Muscle of leg (tissue), 3 donors: ENCODE measurements at regions not wholly inside any gene's neighbourhood (a gene's known extent, or its start where the extent isn't known, plus 50 kb on each side); places are given as distances from the start of the nearest gene placed in this dataset.
A peak's percentile ranks its signal among the peaks of the same experiment; 100 is the strongest.

Experiments used
- DNase-seq: peaks from one replicate; pipeline ENCODE4 v3.0.0; 2013
- H3K27ac ChIP-seq: one replicate; pipeline ENCODE4 v1.5.1; 2013; ENCODE audit warnings: mild to moderate bottlenecking, low read length, control low read depth
- H3K27me3 ChIP-seq: one replicate; pipeline ENCODE4 v1.6.1; 2013; ENCODE audit warnings: low read length; ENCODE audit not compliant: control insufficient read depth, insufficient read depth
- H3K36me3 ChIP-seq: one replicate; pipeline ENCODE4 v1.6.1; 2013; ENCODE audit warnings: low read length; ENCODE audit not compliant: control insufficient read depth, insufficient read depth
- H3K4me1 ChIP-seq: one replicate; pipeline ENCODE4 v1.6.1; 2013; ENCODE audit warnings: low read length; ENCODE audit not compliant: control insufficient read depth, insufficient read depth
- H3K4me3 ChIP-seq: one replicate; pipeline ENCODE4 v1.5.1; 2013; ENCODE audit warnings: low read length, control low read depth
- H3K9me3 ChIP-seq: replicated peaks from 2 replicates; pipeline ENCODE4 v1.6.1; 2013; ENCODE audit warnings: low read depth, low read length; ENCODE audit not compliant: control insufficient read depth
- WGBS: methylation state at CpG from one replicate; pipeline ENCODE4 v1.1.5; 2013; ENCODE audit warnings: missing lambda C conversion rate; ENCODE audit not compliant: insufficient coverage; 5-methylcytosine and 5-hydroxymethylcytosine counted together

DNA sequence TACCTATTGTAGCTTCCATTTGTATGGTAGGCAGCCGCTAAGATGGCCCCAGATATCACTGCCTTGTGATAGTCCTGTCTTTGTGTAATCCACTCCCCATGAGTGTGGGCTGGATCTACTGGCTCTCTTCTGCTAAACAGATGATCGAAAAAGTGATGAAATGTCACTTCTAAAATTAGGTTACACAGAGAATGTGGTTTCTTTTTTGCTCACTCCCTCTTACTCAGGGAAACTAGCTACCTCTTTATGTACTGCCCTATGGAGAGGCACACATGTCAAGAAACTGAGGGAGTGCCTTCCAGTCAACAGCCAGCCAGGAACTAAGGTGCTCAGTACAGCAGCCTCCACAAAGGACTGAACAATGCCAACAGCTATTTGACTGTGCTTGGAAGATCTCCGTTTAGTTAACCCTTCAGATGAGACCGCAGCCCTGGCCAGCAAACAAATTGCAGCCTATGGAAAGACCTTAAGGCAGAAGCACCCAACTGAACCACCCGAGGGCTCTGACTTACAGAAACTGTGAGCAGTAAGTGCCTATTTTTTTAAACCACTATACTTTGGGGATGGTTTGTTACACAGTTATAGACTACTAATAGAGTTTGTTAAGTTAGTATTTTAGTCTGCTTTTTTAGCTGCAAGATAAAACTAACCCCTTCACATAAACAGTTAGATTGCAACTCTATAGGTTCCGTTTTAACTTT, 113.2 kb upstream of the MAF start:
- no peak overlapping the region for H3K27ac ChIP-seq
- H3K4me1 ChIP-seq = peaks cover 7% of the 10 kb centered on the region
- no peaks in the 10 kb centered on the region for H3K9me3 ChIP-seq
- DNase-seq = no peak
- no peak overlapping the region for H3K4me3 ChIP-seq
- H3K27me3 ChIP-seq = no peaks in the 10 kb centered on the region
- H3K36me3 ChIP-seq = no peaks in the 10 kb centered on the region
- 100% methylated on average over 1 of the region's 6 CpGs for WGBS

DNA sequence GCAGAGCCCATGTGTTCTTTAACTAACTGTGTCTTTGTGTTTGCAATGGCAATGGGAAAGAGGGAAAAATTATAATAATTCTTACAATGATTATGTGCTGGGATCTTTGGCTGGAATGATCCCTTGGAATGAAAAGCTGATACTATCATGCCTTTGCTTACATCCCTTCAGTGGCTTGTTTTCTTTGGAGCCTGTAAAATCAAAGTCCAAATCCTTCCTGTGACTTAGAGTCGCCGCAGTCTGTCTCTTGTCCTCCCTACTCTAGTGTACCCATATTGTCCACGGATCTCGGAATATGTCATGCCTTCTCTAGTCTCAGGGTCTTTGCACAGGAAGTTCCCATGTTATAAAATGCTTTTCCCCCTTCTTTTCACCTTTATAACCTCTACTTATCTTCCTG, 111.7 kb upstream of the MAF start:
- H3K27ac ChIP-seq = no peak overlapping the region
- no peaks in the 10 kb centered on the region for H3K9me3 ChIP-seq
- no peaks in the 10 kb centered on the region for H3K27me3 ChIP-seq
- H3K4me1 ChIP-seq = peaks cover 1% of the 10 kb centered on the region
- no peak overlapping the region for H3K4me3 ChIP-seq
- no peak for DNase-seq
- H3K36me3 ChIP-seq = no peaks in the 10 kb centered on the region
- 98% methylated on average over 4 of the region's 4 CpGs for WGBS

DNA sequence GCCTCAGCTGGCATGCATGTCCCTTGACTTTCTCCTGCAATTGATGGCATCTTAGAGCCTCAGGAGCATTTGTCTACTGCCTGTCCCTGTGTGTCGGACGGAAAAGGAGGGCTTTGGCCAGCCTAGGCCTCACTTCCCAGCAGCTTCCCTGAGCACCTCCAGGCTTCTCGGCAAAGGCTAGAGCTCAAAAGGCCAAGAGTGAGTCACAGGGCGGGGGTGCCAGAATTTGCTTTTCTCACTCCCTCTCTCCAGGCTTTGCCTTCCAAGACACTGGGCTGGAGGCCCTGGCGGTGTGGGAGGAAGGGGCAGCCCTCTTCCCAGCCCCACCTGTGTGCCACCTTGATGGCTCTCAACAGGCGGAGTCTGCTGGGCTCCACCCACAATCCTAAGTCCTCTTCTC, 107.3 kb upstream of the MAF start:
- Histone ChIP-seq H3K27ac (peak overlapping the region; percentile 43), H3K4me1 (no peaks in the 10 kb centered on the region), H3K36me3 (no peaks in the 10 kb centered on the region), H3K9me3 (no peaks in the 10 kb centered on the region), H3K27me3 (no peaks in the 10 kb centered on the region), H3K4me3 (no peak overlapping the region)
- 55% methylated on average over 4 of the region's 6 CpGs for WGBS
- DNase-seq = peak; percentile 80

DNA sequence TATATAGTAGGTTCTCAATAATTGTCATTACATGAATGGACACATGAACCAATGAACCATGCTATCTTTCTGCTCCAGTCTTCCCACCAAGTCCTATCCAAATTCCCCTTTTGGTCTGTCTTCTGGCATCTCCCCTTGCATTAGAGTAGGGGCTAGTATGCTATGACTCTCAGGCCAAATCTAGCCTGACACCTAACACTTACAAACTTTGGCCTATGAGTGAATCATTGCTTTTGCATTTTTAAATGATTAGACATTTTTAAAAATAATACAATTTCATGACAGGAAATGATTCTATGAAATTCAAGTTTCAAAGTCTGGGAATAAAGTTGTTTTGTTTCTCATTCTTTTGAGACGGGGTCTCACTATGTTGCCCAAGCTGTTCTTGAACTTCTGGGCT, 102.5 kb upstream of the MAF start:
- H3K4me1 ChIP-seq = peaks cover 5% of the 10 kb centered on the region
- H3K9me3 ChIP-seq = peaks cover 2% of the 10 kb centered on the region
- H3K4me3 ChIP-seq = no peak overlapping the region
- no peak for DNase-seq
- WGBS = 100% methylated on average over 1 of the region's 1 CpG
- H3K27me3 ChIP-seq = no peaks in the 10 kb centered on the region
- no peaks in the 10 kb centered on the region for H3K36me3 ChIP-seq
- H3K27ac ChIP-seq = no peak overlapping the region

DNA sequence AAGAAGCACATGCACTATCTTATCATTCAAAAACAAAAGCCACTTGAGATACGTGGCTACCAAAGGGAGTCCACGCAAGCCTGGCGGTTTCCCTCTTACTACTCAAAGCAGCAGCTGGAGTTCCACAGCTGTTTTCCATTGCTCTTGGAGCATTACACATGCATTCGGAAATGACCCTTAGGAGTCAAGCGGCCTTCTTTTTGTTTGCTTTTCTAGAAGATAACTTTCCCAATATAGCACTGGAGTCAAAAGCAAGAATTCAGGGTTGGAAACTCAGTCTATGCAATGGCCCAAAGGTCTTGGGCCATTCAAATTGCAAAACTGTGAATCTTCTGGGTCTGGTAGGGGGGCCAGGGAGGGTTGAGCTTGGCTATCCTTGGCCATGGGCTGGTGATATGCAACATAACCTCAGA, 97.8 kb upstream of the MAF start:
- no peak overlapping the region for H3K4me3 ChIP-seq
- H3K27ac ChIP-seq = peak overlapping the region; percentile 72
- no peaks in the 10 kb centered on the region for H3K36me3 ChIP-seq
- H3K27me3 ChIP-seq = no peaks in the 10 kb centered on the region
- DNase-seq = peak; percentile 93
- peaks cover 4% of the 10 kb centered on the region for H3K9me3 ChIP-seq
- peaks cover 5% of the 10 kb centered on the region for H3K4me1 ChIP-seq
- WGBS = 13% methylated on average over 3 of the region's 5 CpGs

DNA sequence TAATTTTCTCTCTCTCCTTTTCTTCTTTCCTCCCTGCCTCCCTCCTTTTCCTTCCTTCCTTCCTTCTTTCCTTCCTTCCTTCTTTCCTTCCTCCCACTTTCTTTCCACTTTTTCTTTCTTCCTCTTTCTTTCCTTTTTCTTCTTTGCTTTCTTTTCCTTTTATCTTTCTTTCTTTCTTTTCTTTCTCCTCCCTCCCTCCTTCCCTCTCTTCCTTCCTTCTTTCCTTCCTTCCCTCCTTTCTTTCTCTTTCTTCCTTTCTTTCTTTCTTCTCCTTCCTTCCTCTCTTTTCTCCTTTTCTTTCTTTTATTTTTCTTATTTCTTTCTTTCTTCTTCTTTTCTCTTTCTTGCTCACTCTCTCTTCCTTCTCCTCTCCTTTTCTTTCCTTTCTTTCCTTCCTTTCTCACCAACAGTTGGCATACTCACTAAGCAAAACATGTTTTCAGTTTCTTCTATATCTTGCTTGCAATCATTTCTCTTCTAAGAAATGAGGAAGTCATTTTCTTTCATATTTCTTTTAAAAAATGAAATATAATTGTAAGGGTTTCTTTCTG, 97.1 kb upstream of the MAF start:
- peaks cover 5% of the 10 kb centered on the region for H3K4me1 ChIP-seq
- DNase-seq = no peak
- no peaks in the 10 kb centered on the region for H3K27me3 ChIP-seq
- H3K36me3 ChIP-seq = no peaks in the 10 kb centered on the region
- H3K27ac ChIP-seq = peak overlapping the region; percentile 72
- no peak overlapping the region for H3K4me3 ChIP-seq
- peaks cover 7% of the 10 kb centered on the region for H3K9me3 ChIP-seq

DNA sequence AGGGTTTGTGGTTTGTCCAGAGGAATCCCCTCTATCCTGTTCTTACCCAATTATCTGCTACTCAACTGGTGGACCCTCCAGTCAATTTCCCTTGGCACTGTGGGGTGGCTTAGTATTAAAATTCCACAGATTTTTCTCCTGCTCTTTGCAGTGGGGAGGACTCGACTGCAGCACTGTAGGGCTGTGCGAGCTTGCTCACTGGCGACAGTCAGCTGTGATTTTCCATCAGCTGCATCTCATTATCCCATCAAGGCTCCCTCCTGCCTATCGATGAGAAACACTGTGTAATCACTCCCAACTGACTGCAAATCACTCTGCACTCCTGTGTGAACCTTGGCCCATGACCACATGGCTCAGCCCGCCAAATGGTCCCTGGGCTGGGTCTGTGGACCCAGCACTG, 90.5 kb upstream of the MAF start:
- DNase-seq = peak; percentile 87
- Histone ChIP-seq H3K4me1 (peaks cover 13% of the 10 kb centered on the region), H3K27ac (peak overlapping the region; percentile 57), H3K27me3 (no peaks in the 10 kb centered on the region), H3K4me3 (no peak overlapping the region), H3K36me3 (no peaks in the 10 kb centered on the region), H3K9me3 (peaks cover 5% of the 10 kb centered on the region)
- WGBS = 13% methylated on average over 3 of the region's 5 CpGs

DNA sequence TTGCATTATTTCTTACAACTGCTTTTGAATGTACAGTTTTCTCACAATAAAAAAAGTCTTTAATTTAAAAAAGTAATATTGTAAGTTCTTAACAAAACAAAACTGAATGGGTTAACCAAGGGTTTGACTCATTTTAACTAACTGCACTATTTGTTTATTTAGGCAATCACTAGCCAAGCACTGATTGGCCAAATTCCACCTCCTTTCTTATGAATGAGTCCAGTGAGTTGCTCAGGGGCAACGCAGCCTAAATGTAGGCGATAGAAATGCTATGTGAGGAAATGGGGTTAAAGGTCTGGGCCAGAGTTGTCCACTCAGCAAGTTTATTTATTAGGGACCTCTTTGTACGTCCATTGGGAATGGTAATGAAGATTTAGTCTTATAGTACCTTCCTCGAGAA, 89.6 kb upstream of the MAF start:
- H3K4me3 ChIP-seq = no peak overlapping the region
- H3K36me3 ChIP-seq = no peaks in the 10 kb centered on the region
- peak overlapping the region; percentile 47 for H3K27ac ChIP-seq
- DNase-seq = peak; percentile 46
- 66% methylated on average over 2 of the region's 4 CpGs for WGBS
- H3K9me3 ChIP-seq = peaks cover 4% of the 10 kb centered on the region
- no peaks in the 10 kb centered on the region for H3K27me3 ChIP-seq
- peaks cover 13% of the 10 kb centered on the region for H3K4me1 ChIP-seq

DNA sequence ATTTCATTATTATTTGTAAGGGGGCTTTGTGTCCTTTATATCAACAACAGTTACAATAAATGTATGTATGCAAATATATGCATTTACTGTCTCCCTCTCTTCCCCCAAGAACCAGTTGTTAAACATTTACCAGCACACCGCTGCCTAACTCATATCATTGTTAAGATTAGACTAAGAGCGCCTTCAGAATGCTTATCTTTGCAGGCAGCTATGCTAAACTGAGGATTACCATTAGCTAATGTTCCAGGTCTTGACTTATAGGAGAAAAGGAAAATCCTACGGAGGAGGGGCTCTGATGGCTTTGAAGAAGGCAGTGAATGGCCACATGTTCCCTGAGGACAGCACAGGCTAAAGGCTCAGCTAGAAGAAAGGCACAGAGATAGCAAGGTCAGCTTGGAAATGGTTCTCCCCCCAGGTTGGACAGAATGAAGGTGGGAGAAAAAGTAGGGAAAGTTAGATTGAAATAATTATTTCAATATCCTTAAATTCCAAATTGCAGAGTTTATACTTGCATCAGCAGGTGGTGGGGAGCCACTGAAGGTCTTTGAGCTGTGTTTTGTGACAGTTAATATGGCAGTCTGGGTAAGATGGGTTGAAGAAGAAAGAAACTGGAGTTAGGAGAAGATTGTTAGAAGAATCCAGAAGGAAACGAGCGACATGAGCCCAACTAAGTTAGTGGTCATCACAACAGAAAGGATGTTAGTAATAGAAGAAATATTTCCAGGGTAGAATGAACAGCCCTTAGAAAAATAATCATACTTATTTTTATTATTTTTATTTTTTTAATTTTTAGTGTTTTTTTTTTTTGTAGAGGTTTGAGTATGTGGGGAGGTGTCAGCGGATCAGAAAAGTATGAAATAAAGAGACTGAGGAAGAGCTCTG, 87.0 kb upstream of the MAF start:
- no peak overlapping the region for H3K27ac ChIP-seq
- H3K27me3 ChIP-seq = no peaks in the 10 kb centered on the region
- H3K4me1 ChIP-seq = peaks cover 13% of the 10 kb centered on the region
- no peaks in the 10 kb centered on the region for H3K36me3 ChIP-seq
- H3K9me3 ChIP-seq = no peaks in the 10 kb centered on the region
- 83% methylated on average over 2 of the region's 6 CpGs for WGBS
- DNase-seq = no peak
- H3K4me3 ChIP-seq = no peak overlapping the region

DNA sequence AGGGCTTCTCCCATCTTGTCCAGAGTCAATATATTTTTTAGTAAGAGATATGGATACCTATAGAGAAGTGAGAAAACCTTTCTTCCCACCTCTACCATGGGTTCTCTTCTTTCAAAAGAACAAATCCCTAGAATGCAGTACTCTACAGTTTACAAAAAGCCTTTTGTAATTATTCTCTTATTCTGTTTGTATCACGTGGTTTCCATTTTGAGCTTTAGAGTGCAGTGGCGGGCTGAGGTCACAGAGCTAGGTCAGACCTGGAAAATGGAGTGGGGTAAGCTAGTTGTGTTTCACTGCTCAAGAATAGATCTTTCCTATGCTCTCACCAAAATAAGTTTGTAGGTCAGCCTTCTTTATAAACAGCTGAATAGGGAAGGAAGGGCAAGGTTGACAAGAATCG, 85.3 kb upstream of the MAF start:
- no CpG with 5 or more reads among the region's 3 CpGs for WGBS
- Histone ChIP-seq H3K9me3 (no peaks in the 10 kb centered on the region), H3K4me3 (no peak overlapping the region), H3K27me3 (no peaks in the 10 kb centered on the region), H3K27ac (no peak overlapping the region), H3K36me3 (no peaks in the 10 kb centered on the region), H3K4me1 (peaks cover 8% of the 10 kb centered on the region)
- no peak for DNase-seq
